Mucosa of descending colon (tissue), 3 donors: ENCODE measurements at regions not wholly inside any gene's neighbourhood (a gene's known extent, or its start where the extent isn't known, plus 50 kb on each side); places are given as distances from the start of the nearest gene placed in this dataset.

Experiments
- ATAC-seq: fragments of 200-7000 bp; cut with Tn5 transposase; one replicate; pipeline ENCODE4 v1.9.1; 2020; ENCODE audit warnings: mild to moderate bottlenecking, moderate library complexity
- DNase-seq, 3 donors: peaks; one replicate each; pipeline ENCODE4 v3.0.0-alpha.2; 2020
- H3K36me3 ChIP-seq: fragments of 200-600 bp; one replicate; pipeline ENCODE4 v1.8.0; 2021; ENCODE audit warnings: low read depth, mild to moderate bottlenecking
- H3K4me1 ChIP-seq: fragments of 200-600 bp; one replicate; pipeline ENCODE4 v1.8.0; 2021; ENCODE audit warnings: low read depth, mild to moderate bottlenecking
- H3K4me3 ChIP-seq: fragments of 200-600 bp; one replicate; pipeline ENCODE4 v1.8.0; 2021; ENCODE audit warnings: mild to moderate bottlenecking
- H3K9me3 ChIP-seq: fragments of 200-600 bp; one replicate; pipeline ENCODE4 v1.8.0; 2021; ENCODE audit warnings: mild to moderate bottlenecking
- intact Hi-C, 2 donors: fragments of 100-400 bp; cut with DNase I in 1 of 2; cut with micrococcal nuclease in 1 of 2; formaldehyde crosslinking; loops; one replicate each; pipeline versions ENCODE4 v1.11.0 to v1.11.1; 2022; cut with DNase I, micrococcal nuclease
- TF ChIP-seq, protein P1 (sequence below): fragments of 200-600 bp; IDR thresholded peaks from one replicate; pipeline ENCODE4 v1.8.0; 2022; ENCODE audit warnings: antibody characterized with exemption, mild to moderate bottlenecking
- donor health status: DM: no; HTN: no; CAD: no; lungs with moderate emphysema.
- donor health status: DM: no; HTN: no; CAD: no.
- donor health status: DM: no; HTN: yes; CAD: no.

DNA sequence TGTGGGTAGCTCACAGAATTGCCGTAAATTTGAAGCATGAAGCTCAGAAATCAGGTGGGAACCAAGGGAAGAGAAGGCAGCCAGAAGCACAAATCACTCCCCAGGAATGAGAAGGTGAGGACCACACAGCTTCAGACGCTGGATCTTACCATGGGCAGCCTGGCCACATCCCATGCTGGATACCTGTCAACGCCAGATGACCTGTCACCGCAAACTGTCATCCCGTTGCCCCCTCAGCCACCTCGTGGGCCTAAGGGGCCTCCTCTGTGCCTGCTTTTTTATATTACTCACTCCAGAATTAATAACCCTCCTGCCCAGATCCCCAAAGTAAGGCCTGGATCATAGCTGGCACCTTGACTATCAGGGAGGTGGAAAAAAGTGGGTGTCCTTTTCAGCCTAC lies 82.3 kb upstream of the KCNK12 start:
- DNase-seq (no peak), ATAC-seq (no peak)
- intact Hi-C loops = no loop called here
- H3K4me3 ChIP-seq = no peak overlapping the region
- TF ChIP-seq, protein P1, sequence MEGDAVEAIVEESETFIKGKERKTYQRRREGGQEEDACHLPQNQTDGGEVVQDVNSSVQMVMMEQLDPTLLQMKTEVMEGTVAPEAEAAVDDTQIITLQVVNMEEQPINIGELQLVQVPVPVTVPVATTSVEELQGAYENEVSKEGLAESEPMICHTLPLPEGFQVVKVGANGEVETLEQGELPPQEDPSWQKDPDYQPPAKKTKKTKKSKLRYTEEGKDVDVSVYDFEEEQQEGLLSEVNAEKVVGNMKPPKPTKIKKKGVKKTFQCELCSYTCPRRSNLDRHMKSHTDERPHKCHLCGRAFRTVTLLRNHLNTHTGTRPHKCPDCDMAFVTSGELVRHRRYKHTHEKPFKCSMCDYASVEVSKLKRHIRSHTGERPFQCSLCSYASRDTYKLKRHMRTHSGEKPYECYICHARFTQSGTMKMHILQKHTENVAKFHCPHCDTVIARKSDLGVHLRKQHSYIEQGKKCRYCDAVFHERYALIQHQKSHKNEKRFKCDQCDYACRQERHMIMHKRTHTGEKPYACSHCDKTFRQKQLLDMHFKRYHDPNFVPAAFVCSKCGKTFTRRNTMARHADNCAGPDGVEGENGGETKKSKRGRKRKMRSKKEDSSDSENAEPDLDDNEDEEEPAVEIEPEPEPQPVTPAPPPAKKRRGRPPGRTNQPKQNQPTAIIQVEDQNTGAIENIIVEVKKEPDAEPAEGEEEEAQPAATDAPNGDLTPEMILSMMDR = no peak
- H3K9me3 ChIP-seq = no peaks in the 10 kb centered on the region
- no peaks in the 10 kb centered on the region for H3K36me3 ChIP-seq
- no peaks in the 10 kb centered on the region for H3K4me1 ChIP-seq

DNA sequence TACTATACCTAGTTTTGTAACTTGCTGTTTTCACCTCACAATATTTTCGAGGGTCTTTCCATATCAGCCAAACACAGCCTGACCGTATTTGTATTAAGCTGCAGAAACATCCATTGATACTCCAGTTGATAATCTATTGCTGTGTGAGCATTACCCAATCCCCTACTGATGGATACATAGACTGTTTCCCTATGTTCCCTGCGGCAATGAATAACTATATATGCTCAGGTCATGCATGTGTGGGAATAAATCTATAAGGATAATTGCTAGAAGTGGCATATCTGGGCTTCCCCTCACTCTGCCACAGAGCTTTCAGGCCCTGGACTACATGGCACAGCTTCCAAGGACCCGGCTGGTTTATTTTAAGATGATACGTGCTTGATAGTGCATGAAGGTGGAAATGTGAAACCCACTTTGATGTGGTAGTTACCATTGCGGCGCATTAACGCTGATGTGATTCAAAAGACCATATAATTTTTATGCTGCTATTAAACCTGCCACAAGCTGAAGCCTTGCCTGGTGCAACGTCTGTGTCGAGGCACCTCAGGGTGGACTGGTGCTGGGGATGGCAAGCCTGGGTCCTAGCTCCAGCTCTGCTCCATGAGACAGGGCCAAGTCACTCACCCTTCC lies 81.4 kb upstream of the KCNK12 start:
- intact Hi-C loops = no loop called here
- Histone ChIP-seq H3K4me1 (no peaks in the 10 kb centered on the region), H3K4me3 (no peak overlapping the region), H3K36me3 (no peaks in the 10 kb centered on the region), H3K9me3 (no peaks in the 10 kb centered on the region)
- ATAC-seq (no peak), DNase-seq (no peak)
- TF ChIP-seq, protein P1 = no peak

DNA sequence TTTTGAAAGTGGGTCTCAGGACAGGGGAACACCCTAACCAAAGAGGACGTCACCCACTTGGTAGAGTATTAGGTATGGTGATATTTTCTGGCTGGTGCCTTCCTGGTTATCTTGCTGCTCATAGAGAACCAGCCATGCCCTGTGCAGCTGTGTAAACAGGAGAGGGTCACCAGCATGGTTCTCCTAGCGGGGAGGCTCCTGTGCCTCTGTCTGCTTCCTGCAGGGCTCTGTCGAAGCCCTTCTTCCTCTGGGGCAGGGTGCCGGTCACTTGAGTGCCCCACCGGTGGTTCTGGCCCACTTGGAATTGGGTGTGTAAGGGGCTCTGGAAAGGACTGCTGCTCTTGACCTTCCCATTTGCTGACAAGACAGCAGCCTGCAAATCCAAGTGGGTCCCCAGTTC lies 80.5 kb upstream of the KCNK12 start:
- DNase-seq (peak in 1 of 3 donors; percentile 7), ATAC-seq (peak; percentile 59)
- H3K4me3 ChIP-seq = no peak overlapping the region
- TF ChIP-seq, protein P1 = no peak
- H3K36me3 ChIP-seq = no peaks in the 10 kb centered on the region
- intact Hi-C loops = no loop called here
- no peaks in the 10 kb centered on the region for H3K9me3 ChIP-seq
- no peaks in the 10 kb centered on the region for H3K4me1 ChIP-seq

DNA sequence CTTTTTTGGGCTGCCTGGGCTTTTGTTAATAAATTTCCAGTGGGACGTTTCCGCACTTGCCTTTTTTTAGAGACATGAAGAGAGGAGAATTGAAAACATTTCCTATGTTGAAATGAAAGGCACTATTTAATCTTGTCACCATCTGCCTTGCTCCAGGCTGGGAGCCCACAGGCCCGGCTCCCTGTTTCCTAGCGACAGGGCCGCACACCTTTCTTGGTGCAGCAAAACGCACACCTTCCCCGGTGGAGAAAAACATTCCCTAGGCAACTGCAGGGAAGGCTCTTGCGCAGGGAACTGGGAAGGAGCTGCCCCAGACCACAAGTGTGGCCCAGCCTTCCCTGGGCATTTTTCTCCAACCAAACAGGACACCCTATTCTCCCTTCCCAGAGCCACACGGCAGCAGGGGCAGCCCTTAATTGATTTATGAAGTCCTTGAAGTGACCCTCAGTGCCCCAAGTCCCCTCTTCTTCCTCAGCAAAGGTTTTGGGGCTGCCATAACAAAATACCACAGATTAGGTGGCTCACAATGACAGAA lies 79.3 kb upstream of the KCNK12 start:
- DNase-seq (no peak), ATAC-seq (no peak)
- no peaks in the 10 kb centered on the region for H3K9me3 ChIP-seq
- no peaks in the 10 kb centered on the region for H3K4me1 ChIP-seq
- H3K4me3 ChIP-seq = no peak overlapping the region
- no peaks in the 10 kb centered on the region for H3K36me3 ChIP-seq
- intact Hi-C loops = no loop called here
- TF ChIP-seq, protein P1 = no peak

DNA sequence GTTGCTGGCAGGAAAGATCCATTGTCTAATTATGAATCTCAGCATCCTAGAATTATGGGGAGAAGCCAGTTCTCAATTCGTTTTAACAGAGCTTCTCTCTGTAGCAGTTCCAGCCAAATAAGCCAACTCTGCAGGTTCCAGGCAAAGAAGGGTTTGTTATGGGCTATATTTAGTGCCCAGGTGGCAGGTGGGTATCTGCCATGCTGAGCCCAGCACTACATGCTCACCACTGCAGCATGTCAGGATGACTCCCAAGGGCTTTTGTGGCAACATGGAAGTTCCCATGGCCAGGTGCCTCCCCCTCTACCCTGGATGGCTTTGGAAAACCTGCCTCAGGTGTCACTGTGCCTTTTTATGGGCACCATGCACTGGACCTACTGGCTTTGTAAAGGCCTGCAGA lies 74.5 kb upstream of the KCNK12 start:
- no peak for DNase-seq
- intact Hi-C loops = no loop called here
- TF ChIP-seq, protein P1 = no peak

DNA sequence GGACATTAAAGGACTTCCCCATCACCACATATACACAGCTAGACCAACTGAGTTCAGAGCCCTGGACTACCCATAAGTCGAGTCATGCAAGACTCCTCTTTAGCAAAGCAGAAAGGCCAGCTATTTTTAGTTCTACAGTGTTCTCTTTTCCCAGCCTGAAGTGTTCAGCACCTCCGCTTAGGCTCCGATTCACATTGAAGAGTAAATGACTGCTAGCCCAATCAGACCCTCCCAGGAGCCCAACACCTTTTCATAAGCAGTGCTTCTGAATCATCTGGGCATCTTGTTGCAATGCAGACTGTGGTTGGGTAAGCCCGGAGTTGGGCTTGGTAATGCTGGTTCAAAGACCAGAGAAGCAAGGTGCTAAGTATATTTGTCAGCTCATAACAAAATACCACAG lies 73.6 kb upstream of the KCNK12 start:
- H3K4me3 ChIP-seq = no peak overlapping the region
- no peaks in the 10 kb centered on the region for H3K36me3 ChIP-seq
- ATAC-seq = no peak
- no peak for DNase-seq
- intact Hi-C loops = no loop called here
- H3K4me1 ChIP-seq = no peaks in the 10 kb centered on the region
- TF ChIP-seq, protein P1 = no peak
- no peaks in the 10 kb centered on the region for H3K9me3 ChIP-seq

More for the DNA sequence above, 74.5 kb upstream of the KCNK12 start:
- no peak overlapping the region for H3K4me3 ChIP-seq
- no peaks in the 10 kb centered on the region for H3K36me3 ChIP-seq
- ATAC-seq = no peak
- H3K9me3 ChIP-seq = no peaks in the 10 kb centered on the region
- H3K4me1 ChIP-seq = no peaks in the 10 kb centered on the region
